ENCODE measurements at regions not wholly inside any gene's neighbourhood (a gene's known extent, or its start where the extent isn't known, plus 50 kb on each side); places are given as distances from the start of the nearest gene placed in this dataset.

DNA sequence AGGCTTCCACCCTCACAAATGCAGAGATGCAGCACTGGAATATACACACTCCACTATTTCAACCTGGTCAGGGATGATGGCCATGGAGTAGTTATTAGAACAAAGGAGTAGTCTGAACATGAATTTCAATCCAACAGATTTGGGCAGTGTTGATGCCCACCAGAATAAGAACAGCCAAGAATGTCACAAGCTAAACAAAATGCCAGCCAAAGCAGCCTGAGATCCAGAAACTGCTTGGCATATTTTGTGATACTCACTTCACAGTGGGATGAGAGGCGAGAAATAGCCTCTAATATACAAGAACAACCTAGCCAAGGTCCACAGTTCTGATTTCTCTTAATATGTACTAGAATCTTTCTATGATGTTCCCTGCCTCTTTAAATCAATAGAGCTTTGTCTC lies 58.6 kb upstream of the KLF7 start:
- TF ChIP-seq POLR2A (IDR thresholded peaks at IDR 0.05), result no peak
- TF ChIP-seq, protein P1, sequence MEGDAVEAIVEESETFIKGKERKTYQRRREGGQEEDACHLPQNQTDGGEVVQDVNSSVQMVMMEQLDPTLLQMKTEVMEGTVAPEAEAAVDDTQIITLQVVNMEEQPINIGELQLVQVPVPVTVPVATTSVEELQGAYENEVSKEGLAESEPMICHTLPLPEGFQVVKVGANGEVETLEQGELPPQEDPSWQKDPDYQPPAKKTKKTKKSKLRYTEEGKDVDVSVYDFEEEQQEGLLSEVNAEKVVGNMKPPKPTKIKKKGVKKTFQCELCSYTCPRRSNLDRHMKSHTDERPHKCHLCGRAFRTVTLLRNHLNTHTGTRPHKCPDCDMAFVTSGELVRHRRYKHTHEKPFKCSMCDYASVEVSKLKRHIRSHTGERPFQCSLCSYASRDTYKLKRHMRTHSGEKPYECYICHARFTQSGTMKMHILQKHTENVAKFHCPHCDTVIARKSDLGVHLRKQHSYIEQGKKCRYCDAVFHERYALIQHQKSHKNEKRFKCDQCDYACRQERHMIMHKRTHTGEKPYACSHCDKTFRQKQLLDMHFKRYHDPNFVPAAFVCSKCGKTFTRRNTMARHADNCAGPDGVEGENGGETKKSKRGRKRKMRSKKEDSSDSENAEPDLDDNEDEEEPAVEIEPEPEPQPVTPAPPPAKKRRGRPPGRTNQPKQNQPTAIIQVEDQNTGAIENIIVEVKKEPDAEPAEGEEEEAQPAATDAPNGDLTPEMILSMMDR (IDR thresholded peaks at IDR 0.05), result no peak

Measured in breast epithelium (tissue), 3 donors.